ENCODE measurements at regions not wholly inside any gene's neighbourhood (a gene's known extent, or its start where the extent isn't known, plus 50 kb on each side); places are given as distances from the start of the nearest gene placed in this dataset.

- TF ChIP-seq CTCF (IDR thresholded peaks at IDR 0.05 in 4 of 5, conservative IDR thresholded peaks at IDR 0.05 in 1 of 5) (no peak), POLR2A (IDR thresholded peaks at IDR 0.05) (no peak)
Observed at GRCh38 chr1:115412733-115413132, 74.7 kb upstream of the NGF start.

All from gastrocnemius medialis (tissue), 4 donors.